Stimulated activated CD4-positive, alpha-beta T cell treated with anti-CD3 and anti-CD28 coated beads, Interleukin-15, amount 100 ng/mL, for 24 hours (primary cell): ENCODE measurements at regions not wholly inside any gene's neighbourhood (a gene's known extent, or its start where the extent isn't known, plus 50 kb on each side); places are given as distances from the start of the nearest gene placed in this dataset.

Experiments used
- DNase-seq: peaks from one replicate; pipeline ENCODE4 v3.0.0-alpha.2; 2020

GRCh38 chrY:8690901-8691685 is 646.2 kb upstream of the TSPY4 start:
- no peak for DNase-seq

GRCh38 chrY:8698571-8698970 is 638.7 kb upstream of the TSPY4 start:
- no peak for DNase-seq

GRCh38 chrY:8705636-8706300 is 631.5 kb upstream of the TSPY4 start:
- no peak for DNase-seq

GRCh38 chrY:8712296-8712695 is 625.0 kb upstream of the TSPY4 start:
- no peak for DNase-seq

- no peak for DNase-seq
These were observed 622.0 kb upstream of the TSPY4 start for GRCh38 chrY:8715226-8715625.

- DNase-seq, result no peak
These were observed 610.6 kb upstream of the TSPY4 start for GRCh38 chrY:8726616-8727015.

- DNase-seq, result no peak
These were observed 607.3 kb upstream of the TSPY4 start for GRCh38 chrY:8729971-8730370.

GRCh38 chrY:8741343-8742069 is 595.8 kb upstream of the TSPY4 start:
- no peak for DNase-seq

GRCh38 chrY:8764184-8764583 is 573.1 kb upstream of the TSPY4 start:
- DNase-seq, result no peak

- no peak for DNase-seq
These were observed 555.9 kb upstream of the TSPY4 start for GRCh38 chrY:8781184-8781890.

- no peak for DNase-seq
These were observed 542.7 kb upstream of the TSPY4 start for GRCh38 chrY:8794561-8794960.

- no peak for DNase-seq
These were observed 532.9 kb upstream of the TSPY4 start for GRCh38 chrY:8804317-8804716.

GRCh38 chrY:8807648-8808408 is 529.4 kb upstream of the TSPY4 start:
- DNase-seq, result no peak

GRCh38 chrY:8808611-8809010 is 528.7 kb upstream of the TSPY4 start:
- no peak for DNase-seq

GRCh38 chrY:8809076-8809475 is 528.2 kb upstream of the TSPY4 start:
- no peak for DNase-seq

GRCh38 chrY:8814143-8814542 is 523.1 kb upstream of the TSPY4 start:
- no peak for DNase-seq

GRCh38 chrY:8815616-8816015 is 521.6 kb upstream of the TSPY4 start:
- DNase-seq, result no peak

GRCh38 chrY:8820032-8820431 is 517.2 kb upstream of the TSPY4 start:
- DNase-seq, result no peak

- DNase-seq, result no peak
These were observed 516.2 kb upstream of the TSPY4 start for GRCh38 chrY:8821106-8821505.

- DNase-seq, result no peak
These were observed 485.0 kb upstream of the TSPY4 start for GRCh38 chrY:8852278-8852677.

GRCh38 chrY:8888371-8888770 is 448.9 kb upstream of the TSPY4 start:
- DNase-seq, result no peak

- no peak for DNase-seq
These were observed 439.4 kb upstream of the TSPY4 start for GRCh38 chrY:8897876-8898275.

GRCh38 chrY:8905141-8905540 is 432.1 kb upstream of the TSPY4 start:
- DNase-seq, result no peak
